HEK293 (cell line): ENCODE measurements at regions not wholly inside any gene's neighbourhood (a gene's known extent, or its start where the extent isn't known, plus 50 kb on each side); places are given as distances from the start of the nearest gene placed in this dataset.
"Not testable (repeated sequence)": the region's sequence is repeated elsewhere in the genome, so short reads cannot be mapped to it uniquely, and the experiment has no call there.

ENCODE experiments used
- CTCF ChIA-PET: fragments of 350-600 bp; formaldehyde crosslinking; extraction: SDS; loops from one replicate; lab custom pipeline; 2021; ENCODE audit warnings: antibody characterized with exemption; lab: Yijun Ruan, JAX
- POLR2A ChIA-PET: fragments of 300-600 bp; formaldehyde crosslinking; extraction: SDS; loops from one replicate; lab custom pipeline; 2020; ENCODE audit warnings: antibody characterized with exemption, inconsistent platforms; lab: Yijun Ruan, JAX
- H3K27ac ChIP-seq: fragments of 200-500 bp; sonication (Bioruptor generic); 2 replicates; pipeline ENCODE4 v1.5.1; 2014; ENCODE audit warnings: low read depth, low read length, control low read depth, inconsistent platforms; ENCODE audit errors: extremely low read depth
- H3K36me3 ChIP-seq, 2 experiments: fragments of 200-500 bp in 1 of 2; sonication (Bioruptor generic) in 1 of 2; 1 replicate in 1 of 2; 2 replicates in 1 of 2; pipeline ENCODE4 v1.5.1; 2014 to 2017; ENCODE audit warnings: inconsistent platforms in 2 of 2, low read length in 2 of 2; ENCODE audit not compliant: control insufficient read depth in 2 of 2, insufficient read depth in 1 of 2
- H3K4me1 ChIP-seq: fragments of 200-500 bp; sonication (Bioruptor generic); 2 replicates; pipeline ENCODE4 v1.5.1; 2014; ENCODE audit warnings: mild to moderate bottlenecking, low read length, inconsistent platforms; ENCODE audit not compliant: control insufficient read depth, insufficient read depth
- H3K4me3 ChIP-seq: 2 replicates; pipeline ENCODE4 v1.5.1; 2011; ENCODE audit warnings: low read depth, mild to moderate bottlenecking, control low read depth, low read length, moderate library complexity
- H3K9me3 ChIP-seq: fragments of 200-500 bp; sonication (Bioruptor generic); 2 replicates; pipeline ENCODE4 v1.5.1; 2014; ENCODE audit warnings: low read depth, low read length, inconsistent platforms; ENCODE audit not compliant: control insufficient read depth, insufficient read depth
- ATF2 ChIP-seq: fragments of 450-650 bp; formaldehyde crosslinking; IDR thresholded peaks from 2 replicates; pipeline ENCODE4 v1.5.1; 2016; ENCODE audit warnings: missing biosample characterization, missing genetic modification characterization, low read depth
- EGR2 ChIP-seq: fragments of 450-650 bp; formaldehyde crosslinking; IDR thresholded peaks from 2 replicates; pipeline ENCODE4 v1.5.1; 2016; ENCODE audit warnings: low read depth, missing biosample characterization, missing genetic modification characterization
- FEZF1 ChIP-seq: fragments of 450-650 bp; formaldehyde crosslinking; IDR thresholded peaks from 2 replicates; pipeline ENCODE4 v1.5.1; 2016; ENCODE audit warnings: missing biosample characterization, missing genetic modification characterization
- GLI2 ChIP-seq: fragments of 450-650 bp; formaldehyde crosslinking; IDR thresholded peaks from 2 replicates; pipeline ENCODE4; 2017; ENCODE audit warnings: missing biosample characterization, missing genetic modification characterization, low read depth, borderline replicate concordance
- GLI4 ChIP-seq: fragments of 450-650 bp; formaldehyde crosslinking; IDR thresholded peaks from 2 replicates; pipeline ENCODE4 v1.5.1; 2016; ENCODE audit warnings: missing biosample characterization, missing genetic modification characterization
- KLF7 ChIP-seq: fragments of 450-650 bp; formaldehyde crosslinking; IDR thresholded peaks from 2 replicates; pipeline ENCODE4 v1.5.1; 2016; ENCODE audit warnings: missing biosample characterization, missing genetic modification characterization, borderline replicate concordance
- KLF9 ChIP-seq: fragments of 450-650 bp; formaldehyde crosslinking; IDR thresholded peaks from 2 replicates; pipeline ENCODE4 v1.5.1; 2016; ENCODE audit warnings: missing biosample characterization, missing genetic modification characterization, low read depth
- PRDM1 ChIP-seq: fragments of 450-650 bp; formaldehyde crosslinking; IDR thresholded peaks from 2 replicates; pipeline ENCODE4; 2016; ENCODE audit warnings: missing biosample characterization, missing genetic modification characterization
- SALL2 ChIP-seq: fragments of 450-650 bp; formaldehyde crosslinking; IDR thresholded peaks from 2 replicates; pipeline ENCODE4 v1.5.0; 2017; ENCODE audit warnings: missing biosample characterization, mild to moderate bottlenecking, missing genetic modification characterization, borderline replicate concordance
- ZBTB11 ChIP-seq: fragments of 450-650 bp; formaldehyde crosslinking; conservative IDR thresholded peaks from 2 replicates; pipeline ENCODE4 v1.5.1; 2016; ENCODE audit warnings: low read depth, missing biosample characterization, missing genetic modification characterization
- ZBTB6 ChIP-seq: fragments of 450-650 bp; formaldehyde crosslinking; IDR thresholded peaks from 2 replicates; pipeline ENCODE4 v1.5.1; 2017; ENCODE audit warnings: missing biosample characterization, missing genetic modification characterization
- ZFHX2 ChIP-seq: fragments of 450-650 bp; formaldehyde crosslinking; conservative IDR thresholded peaks from 2 replicates; pipeline ENCODE4 v1.5.1; 2016; ENCODE audit warnings: missing biosample characterization, missing genetic modification characterization
- ZNF146 ChIP-seq: fragments of 450-650 bp; formaldehyde crosslinking; IDR thresholded peaks from 2 replicates; pipeline ENCODE4 v1.5.1; 2016; ENCODE audit warnings: missing biosample characterization, missing genetic modification characterization
- ZNF157 ChIP-seq: fragments of 450-650 bp; formaldehyde crosslinking; IDR thresholded peaks from 2 replicates; pipeline ENCODE4 v1.5.1; 2016; ENCODE audit warnings: missing biosample characterization, missing genetic modification characterization
- ZNF19 ChIP-seq: fragments of 450-650 bp; formaldehyde crosslinking; IDR thresholded peaks from 2 replicates; pipeline ENCODE4; 2016; ENCODE audit warnings: missing biosample characterization, missing genetic modification characterization, low read depth
- ZNF223 ChIP-seq: fragments of 450-650 bp; formaldehyde crosslinking; IDR thresholded peaks from 2 replicates; pipeline ENCODE4 v1.5.1; 2016; ENCODE audit warnings: missing biosample characterization, missing genetic modification characterization
- ZNF24 ChIP-seq: fragments of 450-650 bp; formaldehyde crosslinking; IDR thresholded peaks from 2 replicates; pipeline ENCODE4 v1.5.1; 2016; ENCODE audit warnings: missing biosample characterization, missing genetic modification characterization
- ZNF530 ChIP-seq: fragments of 450-650 bp; formaldehyde crosslinking; IDR thresholded peaks from 2 replicates; pipeline ENCODE4 v1.5.1; 2016; ENCODE audit warnings: low read depth, missing biosample characterization, missing genetic modification characterization
- ZNF571 ChIP-seq: fragments of 450-650 bp; formaldehyde crosslinking; IDR thresholded peaks from 2 replicates; pipeline ENCODE4 v1.5.0; 2017; ENCODE audit warnings: missing biosample characterization, missing genetic modification characterization
- ZSCAN4 ChIP-seq: fragments of 450-650 bp; formaldehyde crosslinking; IDR thresholded peaks from 2 replicates; pipeline ENCODE4 v1.5.1; 2017; ENCODE audit warnings: missing biosample characterization, missing genetic modification characterization

- ChIA-PET POLR2A (no interaction called here), CTCF (no interaction called here)
- H3K4me1 ChIP-seq = no peaks in the 10 kb centered on the region
- H3K4me3 ChIP-seq = no peak overlapping the region
- no peaks in the 10 kb centered on the region for H3K36me3 ChIP-seq
- no peaks in the 10 kb centered on the region for H3K9me3 ChIP-seq
- no peak overlapping the region for H3K27ac ChIP-seq
- TF ChIP-seq ZBTB6 (tag by site-specific recombination) (no peak), ZNF19 (tag by site-specific recombination) (no peak), ZSCAN4 (tag by site-specific recombination) (0 out of 2 replicates have a peak, but pooled peaks have one; percentile 32), ZNF146 (tag by site-specific recombination) (no peak), PRDM1 (peak; percentile 61; the same call in 1 of the 2 replicates), ZNF530 (tag by site-specific recombination) (no peak), ZFHX2 (tag by site-specific recombination) (peak; percentile 98), KLF9 (tag by site-specific recombination) (peak; percentile 38; the same call in 1 of the 2 replicates), EGR2 (peak; percentile 94)
Observed at GRCh38 chr14:105682956-105683570, 156.7 kb downstream of the TMEM121 start.

GRCh38 chr14:105684056-105684455 lies 157.7 kb downstream of the TMEM121 start:
- CTCF ChIA-PET, H3K9me3 ChIP-seq, H3K36me3 ChIP-seq, H3K4me1 ChIP-seq, H3K27ac ChIP-seq, POLR2A ChIA-PET, H3K4me3 ChIP-seq: not testable (repeated sequence)
- peak; percentile 41; the same call in 1 of the 2 replicates for TF ChIP-seq EGR2

GRCh38 chr14:105684597-105684996 lies 158.2 kb downstream of the TMEM121 start:
- POLR2A ChIA-PET, H3K4me3 ChIP-seq, CTCF ChIA-PET, H3K27ac ChIP-seq, H3K9me3 ChIP-seq, H3K4me1 ChIP-seq, H3K36me3 ChIP-seq: not testable (repeated sequence)

- no peaks in the 10 kb centered on the region for H3K9me3 ChIP-seq
- H3K4me3 ChIP-seq = no peak overlapping the region
- H3K27ac ChIP-seq = no peak overlapping the region
- H3K4me1 ChIP-seq = no peaks in the 10 kb centered on the region
- no peaks in the 10 kb centered on the region for H3K36me3 ChIP-seq
- ChIA-PET POLR2A (no interaction called here), CTCF (no interaction called here)
- TF ChIP-seq ZBTB11 = no peak
- TF ChIP-seq ZNF24 (tag by site-specific recombination) = no peak
- peak; percentile 71; the same call in 1 of the 2 replicates for TF ChIP-seq SALL2 (tag by site-specific recombination)
- TF ChIP-seq ZNF571 (tag by site-specific recombination) = no peak
- no peak for TF ChIP-seq FEZF1 (tag by site-specific recombination)
- TF ChIP-seq KLF7 (tag by site-specific recombination) = no peak
- no peak for TF ChIP-seq GLI2 (tag by site-specific recombination)
- no peak for TF ChIP-seq ZNF223
- no peak for TF ChIP-seq ATF2 (tag by site-specific recombination)
- TF ChIP-seq GLI4 = no peak
- TF ChIP-seq ZNF157 = no peak
Observed at GRCh38 chr14:105685003-105685402, 158.6 kb downstream of the TMEM121 start.
